ENCODE measurements at regions not wholly inside any gene's neighbourhood (a gene's known extent, or its start where the extent isn't known, plus 50 kb on each side); places are given as distances from the start of the nearest gene placed in this dataset.

GRCh38 chr16:63943566-63943965, 1178.3 kb downstream of the CDH11 start:
- TF ChIP-seq CTCF (IDR thresholded peaks at IDR 0.05) (no peak), SIN3A (IDR thresholded peaks at IDR 0.05; ENCODE audit: borderline replicate concordance, insufficient read depth, low read depth, low read length) (no peak), POLR2AphosphoS5 (IDR thresholded peaks at IDR 0.05; ENCODE audit: low read depth, low read length) (no peak), REST (IDR thresholded peaks at IDR 0.05; ENCODE audit: insufficient read depth in 1 of 2, low read depth in 2 of 2, low read length in 1 of 2) (no peak), TCF7L2 (IDR thresholded peaks at IDR 0.05; ENCODE audit: low read depth, low read length) (no peak)
